HEK293 (cell line): ENCODE measurements at regions not wholly inside any gene's neighbourhood (a gene's known extent, or its start where the extent isn't known, plus 50 kb on each side); places are given as distances from the start of the nearest gene placed in this dataset.
"Not testable (repeated sequence)": the region's sequence is repeated elsewhere in the genome, so short reads cannot be mapped to it uniquely, and the experiment has no call there.

Experiments
- CTCF ChIA-PET: fragments of 350-600 bp; formaldehyde crosslinking; extraction: SDS; loops from one replicate; lab custom pipeline; 2021; ENCODE audit warnings: antibody characterized with exemption; lab: Yijun Ruan, JAX
- POLR2A ChIA-PET: fragments of 300-600 bp; formaldehyde crosslinking; extraction: SDS; loops from one replicate; lab custom pipeline; 2020; ENCODE audit warnings: antibody characterized with exemption, inconsistent platforms; lab: Yijun Ruan, JAX
- H3K27ac ChIP-seq: fragments of 200-500 bp; sonication (Bioruptor generic); 2 replicates; pipeline ENCODE4 v1.5.1; 2014; ENCODE audit warnings: low read depth, low read length, control low read depth, inconsistent platforms; ENCODE audit errors: extremely low read depth
- H3K36me3 ChIP-seq, 2 experiments: fragments of 200-500 bp in 1 of 2; sonication (Bioruptor generic) in 1 of 2; 1 replicate in 1 of 2; 2 replicates in 1 of 2; pipeline ENCODE4 v1.5.1; 2014 to 2017; ENCODE audit warnings: inconsistent platforms in 2 of 2, low read length in 2 of 2; ENCODE audit not compliant: control insufficient read depth in 2 of 2, insufficient read depth in 1 of 2
- H3K4me1 ChIP-seq: fragments of 200-500 bp; sonication (Bioruptor generic); 2 replicates; pipeline ENCODE4 v1.5.1; 2014; ENCODE audit warnings: mild to moderate bottlenecking, low read length, inconsistent platforms; ENCODE audit not compliant: control insufficient read depth, insufficient read depth
- H3K4me3 ChIP-seq: 2 replicates; pipeline ENCODE4 v1.5.1; 2011; ENCODE audit warnings: low read depth, mild to moderate bottlenecking, control low read depth, low read length, moderate library complexity
- H3K9me3 ChIP-seq: fragments of 200-500 bp; sonication (Bioruptor generic); 2 replicates; pipeline ENCODE4 v1.5.1; 2014; ENCODE audit warnings: low read depth, low read length, inconsistent platforms; ENCODE audit not compliant: control insufficient read depth, insufficient read depth
- BCL11A ChIP-seq: fragments of 450-650 bp; formaldehyde crosslinking; IDR thresholded peaks from 2 replicates; pipeline ENCODE4 v1.5.1; 2016; ENCODE audit warnings: low read depth, missing biosample characterization, missing genetic modification characterization
- GLIS1 ChIP-seq: fragments of 450-650 bp; formaldehyde crosslinking; IDR thresholded peaks from 2 replicates; pipeline ENCODE4 v1.5.1; 2016; ENCODE audit warnings: missing biosample characterization, missing genetic modification characterization
- MZF1 ChIP-seq: fragments of 450-650 bp; formaldehyde crosslinking; IDR thresholded peaks from 2 replicates; pipeline ENCODE4 v1.5.1; 2017; ENCODE audit warnings: missing biosample characterization, missing genetic modification characterization, borderline replicate concordance
- OSR2 ChIP-seq: fragments of 450-650 bp; formaldehyde crosslinking; IDR thresholded peaks from 2 replicates; pipeline ENCODE4 v1.5.1; 2016; ENCODE audit warnings: missing biosample characterization, missing genetic modification characterization
- PRDM4 ChIP-seq: fragments of 450-650 bp; formaldehyde crosslinking; IDR thresholded peaks from 2 replicates; pipeline ENCODE4 v1.5.1; 2017; ENCODE audit warnings: missing biosample characterization, missing genetic modification characterization
- RBAK ChIP-seq: fragments of 450-650 bp; formaldehyde crosslinking; IDR thresholded peaks from 2 replicates; pipeline ENCODE4 v1.5.1; 2016; ENCODE audit warnings: missing biosample characterization, missing genetic modification characterization
- SCRT2 ChIP-seq: fragments of 450-650 bp; formaldehyde crosslinking; IDR thresholded peaks from 2 replicates; pipeline ENCODE4 v1.5.1; 2016; ENCODE audit warnings: missing biosample characterization, missing genetic modification characterization
- ZFP3 ChIP-seq: fragments of 450-650 bp; formaldehyde crosslinking; IDR thresholded peaks from 2 replicates; pipeline ENCODE4 v1.5.1; 2016; ENCODE audit warnings: low read depth, missing biosample characterization, missing genetic modification characterization
- ZIC2 ChIP-seq: fragments of 450-650 bp; formaldehyde crosslinking; IDR thresholded peaks from 2 replicates; pipeline ENCODE4 v1.5.1; 2016; ENCODE audit warnings: missing biosample characterization, missing genetic modification characterization
- ZNF10 ChIP-seq: fragments of 450-650 bp; formaldehyde crosslinking; IDR thresholded peaks from 2 replicates; pipeline ENCODE4 v1.5.1; 2017; ENCODE audit warnings: missing biosample characterization, missing genetic modification characterization
- ZNF114 ChIP-seq: fragments of 450-650 bp; formaldehyde crosslinking; IDR thresholded peaks from 2 replicates; pipeline ENCODE4 v1.5.0; 2017; ENCODE audit warnings: missing biosample characterization, missing genetic modification characterization
- ZNF155 ChIP-seq: fragments of 450-650 bp; formaldehyde crosslinking; IDR thresholded peaks from 2 replicates; pipeline ENCODE4 v1.5.1; 2016; ENCODE audit warnings: missing biosample characterization, missing genetic modification characterization
- ZNF2 ChIP-seq: fragments of 450-650 bp; formaldehyde crosslinking; IDR thresholded peaks from 2 replicates; pipeline ENCODE4 v1.5.1; 2016; ENCODE audit warnings: missing biosample characterization, missing genetic modification characterization
- ZNF248 ChIP-seq: fragments of 450-650 bp; formaldehyde crosslinking; IDR thresholded peaks from 2 replicates; pipeline ENCODE4 v1.5.1; 2017; ENCODE audit warnings: missing biosample characterization, missing genetic modification characterization
- ZNF350 ChIP-seq: fragments of 450-650 bp; formaldehyde crosslinking; IDR thresholded peaks from 2 replicates; pipeline ENCODE4 v1.5.0; 2017; ENCODE audit warnings: missing biosample characterization, mild to moderate bottlenecking, missing genetic modification characterization
- ZNF354C ChIP-seq: fragments of 450-650 bp; formaldehyde crosslinking; IDR thresholded peaks from 2 replicates; pipeline ENCODE4 v1.5.1; 2016; ENCODE audit warnings: missing biosample characterization, missing genetic modification characterization, low read depth, borderline replicate concordance
- ZNF366 ChIP-seq: fragments of 450-650 bp; formaldehyde crosslinking; conservative IDR thresholded peaks from 2 replicates; pipeline ENCODE4 v1.5.1; 2016; ENCODE audit warnings: missing biosample characterization, missing genetic modification characterization
- ZNF404 ChIP-seq: fragments of 450-650 bp; formaldehyde crosslinking; IDR thresholded peaks from 2 replicates; pipeline ENCODE4 v1.5.1; 2017; ENCODE audit warnings: missing biosample characterization, missing genetic modification characterization
- ZNF416 ChIP-seq: fragments of 450-650 bp; formaldehyde crosslinking; IDR thresholded peaks from 2 replicates; pipeline ENCODE4 v1.5.1; 2016; ENCODE audit warnings: missing biosample characterization, missing genetic modification characterization
- ZNF514 ChIP-seq: fragments of 450-650 bp; formaldehyde crosslinking; IDR thresholded peaks from 2 replicates; pipeline ENCODE4 v1.5.1; 2016; ENCODE audit warnings: missing biosample characterization, missing genetic modification characterization
- ZNF521 ChIP-seq: fragments of 450-650 bp; formaldehyde crosslinking; IDR thresholded peaks from 2 replicates; pipeline ENCODE4 v1.5.1; 2017; ENCODE audit warnings: missing biosample characterization, mild to moderate bottlenecking, missing genetic modification characterization
- ZNF560 ChIP-seq: fragments of 450-650 bp; formaldehyde crosslinking; IDR thresholded peaks from 2 replicates; pipeline ENCODE4 v1.5.1; 2017; ENCODE audit warnings: missing biosample characterization, missing genetic modification characterization, borderline replicate concordance
- ZNF580 ChIP-seq: fragments of 450-650 bp; formaldehyde crosslinking; IDR thresholded peaks from 2 replicates; pipeline ENCODE4 v1.5.1; 2016; ENCODE audit warnings: missing biosample characterization, missing genetic modification characterization
- ZNF629 ChIP-seq: fragments of 450-650 bp; formaldehyde crosslinking; IDR thresholded peaks from 2 replicates; pipeline ENCODE4 v1.5.1; 2017; ENCODE audit warnings: missing biosample characterization, missing genetic modification characterization
- ZNF654 ChIP-seq: fragments of 450-650 bp; formaldehyde crosslinking; IDR thresholded peaks from 2 replicates; pipeline ENCODE4 v1.5.1; 2016; ENCODE audit warnings: low read depth, missing biosample characterization, missing genetic modification characterization
- ZNF791 ChIP-seq: fragments of 450-650 bp; formaldehyde crosslinking; IDR thresholded peaks from 2 replicates; pipeline ENCODE4 v1.5.1; 2016; ENCODE audit warnings: missing biosample characterization, missing genetic modification characterization
- ZSCAN23 ChIP-seq: fragments of 450-650 bp; formaldehyde crosslinking; IDR thresholded peaks from 2 replicates; pipeline ENCODE4 v1.5.1; 2016; ENCODE audit warnings: missing biosample characterization, missing genetic modification characterization
- ZSCAN4 ChIP-seq: fragments of 450-650 bp; formaldehyde crosslinking; IDR thresholded peaks from 2 replicates; pipeline ENCODE4 v1.5.1; 2017; ENCODE audit warnings: missing biosample characterization, missing genetic modification characterization

- TF ChIP-seq MZF1 (no peak), ZNF560 (tag by site-specific recombination) (no peak), PRDM4 (no peak), ZNF416 (no peak), ZSCAN23 (tag by site-specific recombination) (no peak), ZNF2 (tag by site-specific recombination) (no peak)
These were observed 480.2 kb downstream of the FAT4 start (continued) for GRCh38 chr4:125794989-125795388.

- Histone ChIP-seq H3K9me3 (no peaks in the 10 kb centered on the region), H3K27ac (no peak overlapping the region), H3K4me3 (no peak overlapping the region), H3K4me1 (no peaks in the 10 kb centered on the region), H3K36me3 (no peaks in the 10 kb centered on the region)
- TF ChIP-seq ZNF350 (tag by site-specific recombination): no peak
- no peak for TF ChIP-seq ZNF366 (tag by site-specific recombination)
- TF ChIP-seq ZNF354C (tag by site-specific recombination): no peak
- no peak for TF ChIP-seq ZNF514 (tag by site-specific recombination)
- TF ChIP-seq ZNF248 (tag by site-specific recombination): no peak
- TF ChIP-seq ZNF629 (tag by site-specific recombination): no peak
- no peak for TF ChIP-seq BCL11A (tag by site-specific recombination)
- no peak for TF ChIP-seq ZNF416
- no peak for TF ChIP-seq ZNF521
- TF ChIP-seq ZNF791 (tag by site-specific recombination): no peak
- TF ChIP-seq ZNF654: no peak
- TF ChIP-seq ZNF10 (tag by site-specific recombination): no peak
- ChIA-PET POLR2A (no interaction called here), CTCF (no interaction called here)
These were observed 481.4 kb downstream of the FAT4 start for GRCh38 chr4:125796138-125796537.

GRCh38 chr4:125797621-125798020, 482.9 kb downstream of the FAT4 start:
- H3K4me3 ChIP-seq, H3K27ac ChIP-seq, H3K36me3 ChIP-seq, H3K4me1 ChIP-seq, H3K9me3 ChIP-seq, POLR2A ChIA-PET, CTCF ChIA-PET: not testable (repeated sequence)

- ChIA-PET POLR2A (no interaction called here), CTCF (interaction anchor here (0.7 kb wide), 1 partner anchor 46 kb away, joined by 4 read pairs; no protein-coding TSS in a partner anchor)
- no peaks in the 10 kb centered on the region for H3K4me1 ChIP-seq
- H3K27ac ChIP-seq: no peak overlapping the region
- no peaks in the 10 kb centered on the region for H3K9me3 ChIP-seq
- H3K4me3 ChIP-seq: no peak overlapping the region
- H3K36me3 ChIP-seq: no peaks in the 10 kb centered on the region
- TF ChIP-seq OSR2 (no peak), ZNF404 (tag by site-specific recombination) (no peak), ZFP3 (tag by site-specific recombination) (no peak), ZNF114 (tag by site-specific recombination) (no peak), ZNF155 (tag by site-specific recombination) (no peak), SCRT2 (tag by site-specific recombination) (no peak), ZNF580 (tag by site-specific recombination) (no peak), GLIS1 (no peak), RBAK (tag by site-specific recombination) (no peak), ZIC2 (no peak), ZNF791 (tag by site-specific recombination) (no peak), ZSCAN4 (tag by site-specific recombination) (no peak)
These were observed 486.6 kb downstream of the FAT4 start for GRCh38 chr4:125801373-125801772.
